OCI-M2 (cell line): ENCODE measurements at regions not wholly inside any gene's neighbourhood (a gene's known extent, or its start where the extent isn't known, plus 50 kb on each side); places are given as distances from the start of the nearest gene placed in this dataset.
"Not testable (repeated sequence)": the region's sequence is repeated elsewhere in the genome, so short reads cannot be mapped to it uniquely, and the experiment has no call there.

Experiments used
- DNase-seq: peaks from one replicate; lab custom pipeline; 2025; ENCODE audit not compliant: unreplicated experiment; lab: John Stamatoyannopoulos, UW

- no peak for DNase-seq
These were observed 151.8 kb downstream of the ZFP36L2 start for GRCh38 chr2:43074592-43075053.

- DNase-seq = no peak
These were observed 152.4 kb downstream of the ZFP36L2 start for GRCh38 chr2:43074052-43074451.

GRCh38 chr2:43073401-43073825 lies 153.0 kb downstream of the ZFP36L2 start:
- no peak for DNase-seq

- DNase-seq = no peak
These were observed 154.5 kb downstream of the ZFP36L2 start for GRCh38 chr2:43071599-43072550.

GRCh38 chr2:43070676-43071502 lies 155.5 kb downstream of the ZFP36L2 start:
- DNase-seq = no peak

- no peak for DNase-seq
These were observed 156.4 kb downstream of the ZFP36L2 start for GRCh38 chr2:43070030-43070429.

GRCh38 chr2:43068631-43069517 lies 157.5 kb downstream of the ZFP36L2 start:
- DNase-seq = no peak

GRCh38 chr2:43068041-43068533 lies 158.3 kb downstream of the ZFP36L2 start:
- DNase-seq = no peak

GRCh38 chr2:43067254-43068040 lies 159.0 kb downstream of the ZFP36L2 start:
- DNase-seq = no peak

GRCh38 chr2:43066541-43067253 lies 159.7 kb downstream of the ZFP36L2 start:
- not testable (repeated sequence) for DNase-seq

GRCh38 chr2:43065871-43066270 lies 160.5 kb downstream of the ZFP36L2 start:
- DNase-seq = no peak

GRCh38 chr2:43065036-43065435 lies 161.4 kb downstream of the ZFP36L2 start:
- DNase-seq = no peak

- not testable (repeated sequence) for DNase-seq
These were observed 163.3 kb downstream of the ZFP36L2 start for GRCh38 chr2:43063096-43063495.

GRCh38 chr2:43062058-43062457 lies 164.3 kb downstream of the ZFP36L2 start:
- DNase-seq = no peak

GRCh38 chr2:43060390-43061016 lies 165.9 kb downstream of the ZFP36L2 start:
- DNase-seq = no peak

GRCh38 chr2:43059183-43059897 lies 167.1 kb downstream of the ZFP36L2 start:
- DNase-seq = no peak

GRCh38 chr2:43058726-43059110 lies 167.7 kb downstream of the ZFP36L2 start:
- no peak for DNase-seq
